HK-2 (cell line): ENCODE measurements at regions not wholly inside any gene's neighbourhood (a gene's known extent, or its start where the extent isn't known, plus 50 kb on each side); places are given as distances from the start of the nearest gene placed in this dataset.

ENCODE experiments used
- DNase-seq: peaks from one replicate; pipeline ENCODE4 v3.0.0-alpha.2; 2018; ENCODE audit not compliant: unreplicated experiment

- DNase-seq, result no peak
Observed at GRCh38 chr11:92276773-92277172, 52.2 kb downstream of the FAT3 start.

GRCh38 chr11:92277871-92278270, 53.3 kb downstream of the FAT3 start:
- no peak for DNase-seq

GRCh38 chr11:92278791-92279433, 54.3 kb downstream of the FAT3 start:
- no peak for DNase-seq

GRCh38 chr11:92284107-92284506, 59.5 kb downstream of the FAT3 start:
- DNase-seq, result no peak

- DNase-seq, result no peak
Observed at GRCh38 chr11:92284558-92284957, 59.9 kb downstream of the FAT3 start.

GRCh38 chr11:92285776-92286175, 61.2 kb downstream of the FAT3 start:
- DNase-seq, result no peak

GRCh38 chr11:92286709-92287108, 62.1 kb downstream of the FAT3 start:
- DNase-seq, result no peak

GRCh38 chr11:92295175-92296137, 70.8 kb downstream of the FAT3 start:
- DNase-seq, result no peak

GRCh38 chr11:92296138-92296515, 71.5 kb downstream of the FAT3 start:
- no peak for DNase-seq

GRCh38 chr11:92297567-92298553, 73.2 kb downstream of the FAT3 start:
- DNase-seq, result no peak

- no peak for DNase-seq
Observed at GRCh38 chr11:92300876-92301275, 76.3 kb downstream of the FAT3 start.

GRCh38 chr11:92302770-92303169, 78.2 kb downstream of the FAT3 start:
- DNase-seq, result no peak

GRCh38 chr11:92304271-92304670, 79.7 kb downstream of the FAT3 start:
- no peak for DNase-seq

GRCh38 chr11:92306966-92307510, 82.4 kb downstream of the FAT3 start:
- DNase-seq, result no peak

GRCh38 chr11:92308366-92308765, 83.7 kb downstream of the FAT3 start:
- DNase-seq, result no peak

GRCh38 chr11:92311616-92312449, 87.2 kb downstream of the FAT3 start:
- DNase-seq, result no peak

- DNase-seq, result no peak
Observed at GRCh38 chr11:92313784-92314183, 89.2 kb downstream of the FAT3 start.

- no peak for DNase-seq
Observed at GRCh38 chr11:92314499-92314898, 89.9 kb downstream of the FAT3 start.

- DNase-seq, result no peak
Observed at GRCh38 chr11:92316106-92316809, 91.6 kb downstream of the FAT3 start.

GRCh38 chr11:92317222-92317621, 92.6 kb downstream of the FAT3 start:
- DNase-seq, result no peak
